Transverse colon (tissue), 4 donors: ENCODE measurements at regions not wholly inside any gene's neighbourhood (a gene's known extent, or its start where the extent isn't known, plus 50 kb on each side); places are given as distances from the start of the nearest gene placed in this dataset.

Experiments
- DNase-seq: peaks from one replicate; pipeline ENCODE4 v3.0.0-alpha.2; 2019
- H3K27ac ChIP-seq, 4 donors: fragments of 200-600 bp; sonication (generic); 2 replicates each; pipeline ENCODE4 v1.5.1; 2016 to 2018; ENCODE audit warnings: inconsistent platforms in 4 of 4
- H3K27me3 ChIP-seq: fragments of 200-600 bp; sonication (generic); 2 replicates; pipeline ENCODE4 v1.5.1; 2017; ENCODE audit warnings: inconsistent platforms
- H3K36me3 ChIP-seq, 4 donors: fragments of 200-600 bp; sonication (generic); 2 replicates each; pipeline ENCODE4 v1.5.1; 2017 to 2019; ENCODE audit warnings: inconsistent platforms in 4 of 4
- H3K4me1 ChIP-seq, 4 donors: fragments of 200-600 bp; sonication (generic); 2 replicates each; pipeline ENCODE4 v1.5.1; 2017 to 2020; ENCODE audit warnings: inconsistent platforms in 4 of 4
- H3K4me3 ChIP-seq, 4 donors: fragments of 200-600 bp; sonication (generic); 1 replicate in 1 of 4; 2 replicates in 3 of 4; pipeline versions ENCODE4 v1.5.1 to v1.6.1; 2017 to 2019; ENCODE audit warnings: inconsistent platforms in 4 of 4
- H3K9me3 ChIP-seq, 2 donors: fragments of 200-600 bp; sonication (generic); 2 replicates each; pipeline ENCODE4 v1.5.1; 2017 to 2019; ENCODE audit warnings: inconsistent platforms in 2 of 2
- EP300 ChIP-seq: sonication (generic); formaldehyde crosslinking; IDR thresholded peaks from one replicate; pipeline ENCODE4 v1.6.1; 2017; ENCODE audit warnings: antibody characterized with exemption, low read depth
- POLR2A ChIP-seq: fragments of 450-650 bp; IDR thresholded peaks from one replicate; pipeline ENCODE4 v1.6.1; 2016; ENCODE audit warnings: antibody characterized with exemption, mild to moderate bottlenecking, moderate library complexity
- POLR2AphosphoS5 ChIP-seq, 3 donors: sonication (generic); formaldehyde crosslinking; IDR thresholded peaks; one replicate each; pipeline ENCODE4 v1.6.1; 2016; ENCODE audit warnings: antibody characterized with exemption in 3 of 3
- WGBS, 2 donors: methylation state at CpG; one replicate each; pipeline ENCODE4 v1.1.5; 2018; ENCODE audit warnings: low coverage in 1 of 2; 5-methylcytosine and 5-hydroxymethylcytosine counted together
- in situ Hi-C, 4 donors: fragments of 200-750 bp; cut with MboI; loops; one replicate each; pipeline versions ENCODE4 v1.15.0 to v1.15.1; 2017; ENCODE audit warnings: low sequenced_read_pairs in 3 of 4, low pct_ligation_motif_present in 1 of 4, low pct_unique_long_range_greater_than_20kb in 1 of 4
- intact Hi-C: fragments of 100-400 bp; cut with DNase I; formaldehyde crosslinking; loops from one replicate; pipeline ENCODE4 v1.15.1; 2023; ENCODE audit warnings: low total_unique reads
- TF ChIP-seq, protein P1 (sequence below), 5 experiments: fragments of 200-600 bp in 3 of 5; fragments of 450-650 bp in 2 of 5; sonication (generic) in 3 of 5; IDR thresholded peaks; 1 replicate in 2 of 5; 2 replicates in 3 of 5; pipeline ENCODE4 v1.5.1; 2016 to 2017; ENCODE audit warnings: antibody characterized with exemption in 5 of 5, inconsistent platforms in 3 of 5, mild to moderate bottlenecking in 2 of 5, moderate library complexity in 1 of 5

DNA sequence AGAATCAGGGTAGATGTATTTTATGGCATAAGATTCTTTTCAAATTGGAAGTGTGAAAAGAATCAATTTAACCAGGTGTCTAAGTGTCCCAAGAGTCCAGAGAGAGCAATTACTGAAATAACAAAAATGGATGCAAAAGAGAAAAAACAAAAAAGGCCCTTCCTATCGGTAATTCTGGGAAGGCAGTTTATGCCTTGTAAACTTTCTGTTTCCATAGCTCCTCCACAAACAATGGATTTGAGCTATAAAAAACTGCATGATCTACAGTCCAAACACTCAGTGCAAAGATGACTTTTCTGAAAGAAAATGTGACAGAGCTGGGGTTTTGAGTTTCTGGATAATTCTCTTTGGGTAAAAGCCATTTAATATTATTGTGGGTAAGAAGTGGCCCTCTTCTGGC lies 366.1 kb downstream of the EN1 start:
- Histone ChIP-seq H3K9me3 (no peaks in the 10 kb centered on the region), H3K27ac (no peak overlapping the region), H3K4me1 (peaks cover 0 to 16% (median 0%) of the 10 kb centered on the region in 4 donors), H3K36me3 (no peaks in the 10 kb centered on the region), H3K27me3 (no peaks in the 10 kb centered on the region), H3K4me3 (no peak overlapping the region)
- no peak for DNase-seq
- WGBS, 2 donors: 11 to 33% methylated on average over 1 of the region's 1 CpG
- TF ChIP-seq, protein P1, sequence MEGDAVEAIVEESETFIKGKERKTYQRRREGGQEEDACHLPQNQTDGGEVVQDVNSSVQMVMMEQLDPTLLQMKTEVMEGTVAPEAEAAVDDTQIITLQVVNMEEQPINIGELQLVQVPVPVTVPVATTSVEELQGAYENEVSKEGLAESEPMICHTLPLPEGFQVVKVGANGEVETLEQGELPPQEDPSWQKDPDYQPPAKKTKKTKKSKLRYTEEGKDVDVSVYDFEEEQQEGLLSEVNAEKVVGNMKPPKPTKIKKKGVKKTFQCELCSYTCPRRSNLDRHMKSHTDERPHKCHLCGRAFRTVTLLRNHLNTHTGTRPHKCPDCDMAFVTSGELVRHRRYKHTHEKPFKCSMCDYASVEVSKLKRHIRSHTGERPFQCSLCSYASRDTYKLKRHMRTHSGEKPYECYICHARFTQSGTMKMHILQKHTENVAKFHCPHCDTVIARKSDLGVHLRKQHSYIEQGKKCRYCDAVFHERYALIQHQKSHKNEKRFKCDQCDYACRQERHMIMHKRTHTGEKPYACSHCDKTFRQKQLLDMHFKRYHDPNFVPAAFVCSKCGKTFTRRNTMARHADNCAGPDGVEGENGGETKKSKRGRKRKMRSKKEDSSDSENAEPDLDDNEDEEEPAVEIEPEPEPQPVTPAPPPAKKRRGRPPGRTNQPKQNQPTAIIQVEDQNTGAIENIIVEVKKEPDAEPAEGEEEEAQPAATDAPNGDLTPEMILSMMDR (IDR thresholded peaks at IDR 0.05): no peak
- no peak for TF ChIP-seq POLR2AphosphoS5 (IDR thresholded peaks at IDR 0.05)
- TF ChIP-seq EP300: no peak
- TF ChIP-seq POLR2A: no peak
- in situ Hi-C loops (no loop called here), intact Hi-C loops (no loop called here)

DNA sequence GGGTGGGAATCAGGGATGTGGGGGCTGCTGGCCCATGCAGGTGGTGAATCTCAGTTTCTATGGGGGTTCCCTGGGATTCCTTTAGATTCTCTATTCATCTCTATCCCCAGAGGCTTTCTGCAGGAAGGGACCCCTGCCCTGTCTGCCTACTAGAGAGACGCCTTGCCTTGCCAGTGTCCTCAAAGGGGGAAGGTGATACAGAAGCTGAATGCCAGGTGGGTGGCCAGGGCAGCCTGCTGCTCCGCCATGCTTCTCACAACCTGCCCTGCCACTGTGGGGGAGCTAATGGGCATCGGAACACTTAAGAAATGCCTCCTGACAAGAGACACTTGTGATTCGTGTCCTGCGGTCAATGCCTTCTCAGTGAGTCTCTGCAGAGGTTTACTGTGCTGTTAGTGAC lies 368.4 kb downstream of the EN1 start:
- DNase-seq: no peak
- WGBS, 2 donors: 83% methylated on average over 5 of the region's 5 CpGs; no CpG with 5 or more reads in 1 of the 2 donors
- no peak overlapping the region for H3K4me3 ChIP-seq
- H3K36me3 ChIP-seq: no peaks in the 10 kb centered on the region
- TF ChIP-seq, protein P1 (IDR thresholded peaks at IDR 0.05): no peak
- TF ChIP-seq EP300 (no peak), POLR2AphosphoS5 (IDR thresholded peaks at IDR 0.05) (no peak), POLR2A (no peak)
- in situ Hi-C loops (no loop called here), intact Hi-C loops (no loop called here)
- H3K27ac ChIP-seq: no peak overlapping the region
- H3K27me3 ChIP-seq: no peaks in the 10 kb centered on the region
- no peaks in the 10 kb centered on the region for H3K9me3 ChIP-seq
- H3K4me1 ChIP-seq: peaks cover 0 to 16% (median 0%) of the 10 kb centered on the region in 4 donors

DNA sequence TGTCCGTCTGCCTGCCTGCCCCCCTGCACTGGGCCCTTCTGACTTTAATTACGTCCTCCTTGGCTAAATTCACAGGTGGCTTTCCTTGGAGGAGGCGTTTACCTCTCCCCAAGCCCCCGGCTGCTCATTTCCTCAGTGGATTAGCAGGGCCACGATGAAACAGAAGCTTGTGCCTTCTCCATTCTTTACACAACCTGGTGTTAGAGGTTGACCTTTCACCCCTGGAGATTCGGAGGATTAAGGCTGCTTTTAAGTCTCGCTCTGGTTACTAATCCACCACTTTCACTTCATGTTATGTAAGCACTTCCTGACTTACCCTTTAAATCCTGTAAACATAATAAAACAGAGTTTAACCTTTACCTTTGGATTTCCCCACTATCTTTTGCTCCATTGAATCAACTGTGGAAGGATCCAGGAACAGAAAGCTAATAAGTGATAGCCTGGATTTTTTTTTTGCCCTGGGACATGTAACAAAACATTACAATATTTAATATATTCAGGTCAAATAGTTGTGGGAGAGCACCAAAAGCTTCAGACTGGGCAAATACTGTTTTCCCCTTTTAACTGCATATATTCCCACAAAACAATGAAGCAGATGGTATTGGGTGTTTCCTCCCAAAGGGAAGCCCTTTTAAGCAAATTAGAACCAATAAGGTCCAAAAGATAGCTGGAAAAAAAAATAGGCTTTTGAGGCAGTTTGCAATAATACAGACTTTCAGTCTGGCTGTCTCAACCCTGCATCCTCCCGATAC lies 370.2 kb downstream of the EN1 start:
- WGBS, 2 donors: 29 to 49% methylated on average over 2 to 8 of the region's 8 CpGs
- H3K4me1 ChIP-seq: peaks cover 0 to 16% (median 0%) of the 10 kb centered on the region in 4 donors
- in situ Hi-C loops: no loop called here
- TF ChIP-seq POLR2A (no peak), EP300 (no peak), POLR2AphosphoS5 (IDR thresholded peaks at IDR 0.05) (peak in 1 of 3 donors; percentile 33)
- TF ChIP-seq, protein P1 (IDR thresholded peaks at IDR 0.05): no peak
- H3K27me3 ChIP-seq: no peaks in the 10 kb centered on the region
- no peak overlapping the region for H3K4me3 ChIP-seq
- no peaks in the 10 kb centered on the region for H3K9me3 ChIP-seq
- no peak for DNase-seq
- intact Hi-C loops: no loop called here
- H3K27ac ChIP-seq: no peak overlapping the region
- no peaks in the 10 kb centered on the region for H3K36me3 ChIP-seq

DNA sequence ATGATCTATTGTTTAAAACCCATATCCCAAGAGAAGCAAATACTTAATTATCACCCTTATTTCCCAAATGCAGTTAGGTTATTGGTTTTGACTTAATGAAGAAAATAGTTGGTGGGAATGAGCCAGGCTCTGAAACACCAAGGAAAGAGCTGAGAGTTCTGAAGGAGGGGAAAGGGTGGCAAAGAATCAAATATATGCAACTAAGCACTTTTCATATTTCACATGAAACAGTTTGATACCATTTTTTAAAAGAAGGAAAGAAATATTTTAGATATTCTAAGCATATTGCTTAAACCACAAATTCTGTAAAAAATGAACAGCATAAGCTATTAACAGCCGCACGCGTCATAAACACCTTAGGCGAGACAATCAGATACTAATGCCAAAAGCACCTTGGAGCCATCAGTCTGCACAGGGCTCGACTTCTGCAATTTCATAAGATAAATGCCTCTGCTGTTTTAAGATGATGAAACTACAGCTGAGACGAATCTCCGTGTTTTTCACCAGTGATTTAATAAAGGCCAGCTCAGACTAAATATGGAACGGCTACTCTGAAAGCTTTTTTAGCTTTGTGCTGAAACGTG lies 371.7 kb downstream of the EN1 start:
- intact Hi-C loops (no loop called here), in situ Hi-C loops (no loop called here)
- H3K4me1 ChIP-seq: peaks cover 0 to 8% (median 0%) of the 10 kb centered on the region in 4 donors
- TF ChIP-seq EP300 (no peak), POLR2A (no peak), POLR2AphosphoS5 (IDR thresholded peaks at IDR 0.05) (no peak)
- TF ChIP-seq, protein P1 (IDR thresholded peaks at IDR 0.05): no peak
- no peaks in the 10 kb centered on the region for H3K9me3 ChIP-seq
- H3K4me3 ChIP-seq: no peak overlapping the region
- WGBS, 2 donors: 67 to 86% methylated on average over 7 to 9 of the region's 9 CpGs
- no peaks in the 10 kb centered on the region for H3K27me3 ChIP-seq
- H3K27ac ChIP-seq: no peak overlapping the region
- H3K36me3 ChIP-seq: no peaks in the 10 kb centered on the region
- DNase-seq: no peak
